COLO668 (cell line): ENCODE measurements at regions not wholly inside any gene's neighbourhood (a gene's known extent, or its start where the extent isn't known, plus 50 kb on each side); places are given as distances from the start of the nearest gene placed in this dataset.
"Not testable (repeated sequence)": the region's sequence is repeated elsewhere in the genome, so short reads cannot be mapped to it uniquely, and the experiment has no call there.

Experiments
- DNase-seq: peaks from one replicate; lab custom pipeline; 2025; ENCODE audit not compliant: unreplicated experiment; lab: John Stamatoyannopoulos, UW

- no peak for DNase-seq
Measured at GRCh38 chr13:88189728-88190127, 518.6 kb downstream of the SLITRK5 start.

- no peak for DNase-seq
Measured at GRCh38 chr13:88196106-88196505, 524.9 kb downstream of the SLITRK5 start.

- DNase-seq = no peak
Measured at GRCh38 chr13:88217372-88217771, 546.2 kb downstream of the SLITRK5 start.

GRCh38 chr13:88217883-88218282 lies 546.7 kb downstream of the SLITRK5 start:
- no peak for DNase-seq

- DNase-seq = no peak
Measured at GRCh38 chr13:88223958-88224357, 552.8 kb downstream of the SLITRK5 start.

GRCh38 chr13:88235441-88235840 lies 564.3 kb downstream of the SLITRK5 start:
- no peak for DNase-seq

- DNase-seq = no peak
Measured at GRCh38 chr13:88246239-88246638, 575.1 kb downstream of the SLITRK5 start.

GRCh38 chr13:88248393-88248792 lies 577.2 kb downstream of the SLITRK5 start:
- DNase-seq = no peak

- DNase-seq = no peak
Measured at GRCh38 chr13:88257706-88258105, 586.5 kb downstream of the SLITRK5 start.

- no peak for DNase-seq
Measured at GRCh38 chr13:88263808-88264207, 592.6 kb downstream of the SLITRK5 start.

- DNase-seq = no peak
Measured at GRCh38 chr13:88281841-88282240, 610.7 kb downstream of the SLITRK5 start.

GRCh38 chr13:88285329-88285728 lies 614.2 kb downstream of the SLITRK5 start:
- no peak for DNase-seq

GRCh38 chr13:88288326-88288725 lies 617.2 kb downstream of the SLITRK5 start:
- DNase-seq = no peak

- DNase-seq = not testable (repeated sequence)
Measured at GRCh38 chr13:88291731-88292130, 620.6 kb downstream of the SLITRK5 start.

- no peak for DNase-seq
Measured at GRCh38 chr13:88294368-88294767, 623.2 kb downstream of the SLITRK5 start.

GRCh38 chr13:88303157-88303556 lies 632.0 kb downstream of the SLITRK5 start:
- no peak for DNase-seq

GRCh38 chr13:88303605-88304004 lies 632.4 kb downstream of the SLITRK5 start:
- no peak for DNase-seq

- no peak for DNase-seq
Measured at GRCh38 chr13:88314496-88314895, 643.3 kb downstream of the SLITRK5 start.

- DNase-seq = no peak
Measured at GRCh38 chr13:88329066-88329465, 657.9 kb downstream of the SLITRK5 start.

GRCh38 chr13:88339271-88339741 lies 668.1 kb downstream of the SLITRK5 start:
- no peak for DNase-seq

GRCh38 chr13:88345171-88345847 lies 674.1 kb downstream of the SLITRK5 start:
- no peak for DNase-seq

GRCh38 chr13:88360761-88361160 lies 689.6 kb downstream of the SLITRK5 start:
- no peak for DNase-seq

- no peak for DNase-seq
Measured at GRCh38 chr13:88369866-88370265, 698.7 kb downstream of the SLITRK5 start.
